ENCODE measurements at regions not wholly inside any gene's neighbourhood (a gene's known extent, or its start where the extent isn't known, plus 50 kb on each side); places are given as distances from the start of the nearest gene placed in this dataset.

DNA sequence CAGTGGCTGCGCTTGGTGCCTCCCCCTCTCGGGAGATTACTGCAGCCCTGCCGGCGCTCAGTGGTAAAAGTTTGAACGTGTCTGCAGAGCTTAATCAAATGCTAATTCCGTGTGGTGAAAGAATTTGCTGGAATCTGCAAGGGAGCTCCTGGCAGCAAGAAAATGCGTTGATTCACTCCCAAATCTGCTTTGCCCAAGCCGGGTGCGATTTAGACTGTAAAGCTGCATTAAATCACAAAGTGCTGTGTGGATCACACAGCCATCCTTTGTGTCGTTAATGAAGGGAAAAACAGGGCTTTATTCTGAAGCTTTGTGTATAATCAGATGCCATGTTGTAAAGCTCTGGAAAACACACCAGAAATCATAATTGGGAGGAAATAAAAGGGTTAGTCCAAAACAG lies 444.1 kb downstream of the BCOR start:
- no peak for DNase-seq

- DNase-seq = no peak
These were observed 443.4 kb downstream of the BCOR start for GRCh38 chrX:39654183-39654925.

GRCh38 chrX:39654952-39655351 lies 442.8 kb downstream of the BCOR start:
- no peak for DNase-seq

GRCh38 chrX:39661116-39661907 lies 436.4 kb downstream of the BCOR start:
- no peak for DNase-seq

GRCh38 chrX:39665830-39666518 lies 431.8 kb downstream of the BCOR start:
- no peak for DNase-seq

GRCh38 chrX:39667191-39667590 lies 430.6 kb downstream of the BCOR start:
- DNase-seq = no peak

DNA sequence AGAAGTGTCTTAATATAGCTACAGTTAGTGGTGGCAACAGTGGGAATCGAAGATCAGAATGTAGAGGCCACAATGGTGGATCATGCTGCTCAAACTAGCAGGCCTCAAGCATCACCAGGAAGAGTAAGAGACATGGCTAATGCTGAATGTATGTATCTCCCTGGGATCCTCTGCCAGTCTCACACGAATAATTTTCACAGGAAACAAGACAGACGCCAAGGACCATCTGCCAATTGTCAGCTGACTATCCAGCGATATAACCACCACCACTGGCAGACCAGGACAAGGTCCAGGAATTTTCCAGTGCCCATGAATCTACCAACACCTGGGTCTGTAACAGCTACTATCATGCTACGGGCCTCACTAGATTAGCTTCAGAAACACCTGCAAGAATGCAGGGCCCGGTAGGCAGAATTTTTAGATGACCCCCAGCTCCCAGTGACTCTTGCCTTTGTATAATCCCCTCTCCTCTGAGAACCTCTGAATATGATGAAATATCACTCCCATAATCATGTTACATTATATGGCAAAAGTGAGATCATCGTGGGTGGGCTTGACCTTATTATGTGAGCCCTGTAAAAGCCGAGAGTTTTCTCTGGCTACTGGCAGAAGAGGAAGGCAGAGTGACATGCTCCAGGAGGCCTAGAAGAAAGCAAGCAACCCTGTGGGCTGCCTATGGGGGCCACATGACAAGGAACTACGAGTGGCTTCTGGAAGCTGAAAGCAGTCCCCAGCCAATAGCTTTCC lies 429.8 kb downstream of the BCOR start:
- no peak for DNase-seq

- no peak for DNase-seq
These were observed 428.1 kb downstream of the BCOR start for GRCh38 chrX:39669668-39670067.

DNA sequence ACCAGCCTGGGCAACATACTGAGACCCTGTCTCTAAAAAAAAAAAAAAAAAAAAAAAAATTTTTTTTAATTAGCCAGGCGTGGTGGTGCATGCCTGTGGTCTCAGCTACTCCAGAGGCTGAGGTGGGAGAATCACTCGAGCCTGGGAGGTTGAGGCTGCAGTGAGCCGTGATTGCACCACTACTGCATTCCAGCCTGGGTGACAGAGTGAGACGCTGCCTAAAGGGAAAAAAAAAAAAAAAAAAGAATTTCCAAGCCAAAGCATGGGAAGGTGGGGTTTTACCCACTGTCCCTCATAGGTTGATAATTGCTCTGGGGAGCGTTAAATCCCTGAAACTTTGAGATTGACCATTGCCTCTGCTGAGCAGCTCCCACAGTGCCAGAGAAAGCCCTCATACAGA lies 427.5 kb downstream of the BCOR start:
- no peak for DNase-seq

- no peak for DNase-seq
These were observed 425.4 kb downstream of the BCOR start for GRCh38 chrX:39672405-39672804.

GRCh38 chrX:39674490-39675161 lies 423.1 kb downstream of the BCOR start:
- no peak for DNase-seq

- no peak for DNase-seq
These were observed 422.6 kb downstream of the BCOR start for GRCh38 chrX:39675162-39675553.

DNA sequence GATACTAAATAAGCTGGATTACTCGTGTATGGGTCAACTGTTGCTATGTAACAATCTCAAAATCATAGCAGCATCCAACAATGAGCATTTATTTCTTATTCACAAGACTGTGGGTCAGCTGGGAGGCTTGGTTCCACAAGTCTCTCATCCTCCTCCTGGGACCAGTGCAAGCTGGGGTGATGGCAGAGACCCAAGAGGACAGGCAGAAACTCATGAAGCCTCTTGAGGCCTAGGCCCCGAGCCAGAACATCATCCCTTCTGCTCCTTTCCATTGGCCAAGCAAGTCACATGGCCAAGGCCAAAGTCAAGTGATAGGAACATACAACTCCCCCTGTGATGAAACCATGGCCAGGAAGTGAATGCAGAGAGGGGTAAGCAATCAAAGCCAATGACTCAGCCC lies 422.1 kb downstream of the BCOR start:
- DNase-seq = no peak

- DNase-seq = no peak
These were observed 421.3 kb downstream of the BCOR start for GRCh38 chrX:39676434-39676833.

- no peak for DNase-seq
These were observed 420.2 kb downstream of the BCOR start for GRCh38 chrX:39677585-39677977.

- no peak for DNase-seq
These were observed 419.6 kb downstream of the BCOR start for GRCh38 chrX:39677978-39678791.

DNA sequence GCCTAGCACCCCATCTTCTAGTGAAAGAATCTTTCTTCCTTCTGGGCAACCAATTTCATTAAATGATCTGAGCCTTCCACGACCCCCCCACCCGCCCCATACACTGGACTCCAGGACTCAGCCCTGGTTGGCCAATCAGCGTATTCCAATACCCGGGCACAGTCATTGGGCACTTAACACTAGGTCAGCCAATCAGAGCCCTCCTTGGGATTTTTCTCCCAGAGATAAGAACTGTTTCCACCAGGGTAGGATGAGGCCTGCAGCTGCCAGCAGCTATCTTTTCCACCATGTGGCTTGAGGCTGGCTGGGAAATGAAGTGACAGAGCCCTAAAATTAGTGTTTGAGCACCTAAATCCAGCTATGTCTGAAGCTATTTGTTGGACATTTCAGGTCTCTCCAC lies 418.8 kb downstream of the BCOR start:
- DNase-seq = no peak

- no peak for DNase-seq
These were observed 418.1 kb downstream of the BCOR start for GRCh38 chrX:39679497-39680157.

- no peak for DNase-seq
These were observed 415.9 kb downstream of the BCOR start for GRCh38 chrX:39681885-39682284.

- DNase-seq = no peak
These were observed 415.0 kb downstream of the BCOR start for GRCh38 chrX:39682778-39683177.

DNA sequence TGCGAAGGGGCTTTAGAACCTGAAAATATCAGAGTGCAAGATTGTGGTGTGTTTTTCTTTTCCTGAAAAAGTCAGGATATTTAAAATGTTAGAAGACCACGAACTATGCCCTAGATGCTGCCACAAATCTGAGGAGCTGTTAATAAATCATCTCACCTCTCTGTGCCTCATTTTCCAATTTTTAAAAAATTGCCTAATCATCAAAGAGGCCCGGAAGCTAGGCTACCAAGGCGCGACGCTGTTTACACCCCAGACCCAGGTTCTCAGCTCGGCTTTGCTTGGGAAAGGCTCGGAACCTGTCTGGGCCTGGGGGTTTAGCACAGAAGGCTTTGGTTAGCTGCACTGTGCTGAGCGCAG lies 409.6 kb downstream of the BCOR start:
- DNase-seq = no peak
